H1 (cell line): ENCODE measurements at regions not wholly inside any gene's neighbourhood (a gene's known extent, or its start where the extent isn't known, plus 50 kb on each side); places are given as distances from the start of the nearest gene placed in this dataset.

Experiments used
- CBX8 ChIP-seq: fragments of 300-800, 300-1000 bp; sonication (generic); IDR thresholded peaks from 2 replicates; pipeline ENCODE4 v1.7.1; 2016; ENCODE audit warnings: low read depth, low read length, borderline replicate concordance
- POLR2AphosphoS5 ChIP-seq: IDR thresholded peaks from 2 replicates; pipeline ENCODE4 v1.6.1; 2011; ENCODE audit warnings: low read depth, low read length
- SIN3A ChIP-seq, 2 experiments: IDR thresholded peaks in 1 of 2; conservative IDR thresholded peaks in 1 of 2; 2 replicates each; pipeline ENCODE4 v1.6.1; 2011 to 2012; ENCODE audit warnings: low read length in 2 of 2, improper control_type of control experiment in 1 of 2, low read depth in 1 of 2, mild to moderate bottlenecking in 1 of 2
- TF ChIP-seq, protein P1 (sequence below): IDR thresholded peaks from 2 replicates; pipeline ENCODE4 v1.6.1; 2012; ENCODE audit warnings: inconsistent platforms

- TF ChIP-seq SIN3A (conservative IDR thresholded peaks at IDR 0.05 in 1 of 2, IDR thresholded peaks at IDR 0.05 in 1 of 2; ENCODE audit: low read depth in 1 of 2, low read length in 2 of 2) (no peak), CBX8 (no peak), POLR2AphosphoS5 (no peak)
- TF ChIP-seq, protein P1, sequence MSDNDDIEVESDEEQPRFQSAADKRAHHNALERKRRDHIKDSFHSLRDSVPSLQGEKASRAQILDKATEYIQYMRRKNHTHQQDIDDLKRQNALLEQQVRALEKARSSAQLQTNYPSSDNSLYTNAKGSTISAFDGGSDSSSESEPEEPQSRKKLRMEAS: no peak
Measured at GRCh38 chr10:91569522-91569921, 63.3 kb downstream of the PPP1R3C start (continued).
